Spleen (tissue), 11 donors: ENCODE measurements at regions not wholly inside any gene's neighbourhood (a gene's known extent, or its start where the extent isn't known, plus 50 kb on each side); places are given as distances from the start of the nearest gene placed in this dataset.

Experiments
- DNase-seq: peaks from one replicate; pipeline ENCODE4 v3.0.0-alpha.2; 2020
- H3K27ac ChIP-seq, 8 donors: fragments of 200-600 bp; sonication (generic) in 7 of 8; 1 replicate in 4 of 8; 2 replicates in 4 of 8; pipeline versions ENCODE4 v1.5.0 to v1.8.0; 2016 to 2021; ENCODE audit warnings: inconsistent platforms in 4 of 8, mild to moderate bottlenecking in 4 of 8, moderate library complexity in 1 of 8
- H3K27me3 ChIP-seq, 7 donors: fragments of 200-600 bp; sonication (generic) in 6 of 7; replicated peaks in 1 of 7; 1 replicate in 4 of 7; 2 replicates in 3 of 7; pipeline versions ENCODE4 v1.5.0 to v1.8.0; 2016 to 2021; ENCODE audit warnings: inconsistent platforms in 3 of 7, mild to moderate bottlenecking in 1 of 7
- H3K36me3 ChIP-seq, 6 donors: fragments of 200-600 bp; sonication (generic) in 5 of 6; 1 replicate in 4 of 6; 2 replicates in 2 of 6; pipeline versions ENCODE4 v1.5.0 to v1.8.0; 2016 to 2021; ENCODE audit warnings: inconsistent platforms in 2 of 6
- H3K4me1 ChIP-seq, 6 donors: fragments of 200-600 bp; sonication (generic) in 5 of 6; 1 replicate in 3 of 6; 2 replicates in 3 of 6; pipeline versions ENCODE4 v1.5.0 to v1.8.0; 2016 to 2021; ENCODE audit warnings: inconsistent platforms in 3 of 6
- H3K4me3 ChIP-seq, 8 donors: fragments of 200-600 bp; sonication (generic) in 7 of 8; 1 replicate in 4 of 8; 2 replicates in 4 of 8; pipeline versions ENCODE4 v1.5.0 to v1.8.0; 2016 to 2021; ENCODE audit warnings: inconsistent platforms in 4 of 8, mild to moderate bottlenecking in 4 of 8, moderate library complexity in 2 of 8
- H3K9me3 ChIP-seq, 8 donors: fragments of 200-600 bp; sonication (generic) in 7 of 8; 1 replicate in 4 of 8; 2 replicates in 4 of 8; pipeline versions ENCODE4 v1.5.0 to v1.8.0; 2016 to 2021; ENCODE audit warnings: inconsistent platforms in 4 of 8
- CTCF ChIP-seq, 11 experiments: fragments of 200-600 bp in 7 of 11; fragments of 450-650 bp in 4 of 11; sonication (generic) in 4 of 11; IDR thresholded peaks in 8 of 11; conservative IDR thresholded peaks in 3 of 11; 1 replicate in 7 of 11; 2 replicates in 4 of 11; pipeline versions ENCODE4 v1.4.0 to v1.8.0; 2016 to 2021; ENCODE audit warnings: antibody characterized with exemption in 11 of 11, inconsistent platforms in 4 of 11, mild to moderate bottlenecking in 1 of 11
- POLR2A ChIP-seq, 3 donors: fragments of 450-650 bp; IDR thresholded peaks; one replicate each; pipeline ENCODE4 v1.5.1; 2017; ENCODE audit warnings: antibody characterized with exemption in 3 of 3, mild to moderate bottlenecking in 1 of 3
- POLR2AphosphoS5 ChIP-seq, 3 donors: sonication (generic); formaldehyde crosslinking; IDR thresholded peaks; one replicate each; pipeline ENCODE4 v1.5.1; 2017; ENCODE audit warnings: antibody characterized with exemption in 3 of 3
- WGBS, 5 donors: extraction: QIAGEN DNeasy Blood & Tissue Kit in 3 of 5; methylation state at CpG; one replicate each; pipeline versions ENCODE4 v1.1.5 to v1.1.7; 2013 to 2018; 5-methylcytosine and 5-hydroxymethylcytosine counted together
- intact Hi-C: fragments of 100-400 bp; cut with DNase I; formaldehyde crosslinking; loops from one replicate; pipeline ENCODE4 v1.15.0; 2023; ENCODE audit warnings: low total_unique reads
- donor health status: healthy with polysubstance abuse.
- donor health status: DM: no; HTN: no; CAD: no; lungs with moderate emphysema.
- donor health status: DM: no; HTN: no; CAD: no.
- donor health status: Bipolar disorder and iron deficiency.
- donor health status: healthy.
- donor health status: DM: no; HTN: no; CAD: no.
- donor health status: DM: yes; HTN: yes; CAD: no.

DNA sequence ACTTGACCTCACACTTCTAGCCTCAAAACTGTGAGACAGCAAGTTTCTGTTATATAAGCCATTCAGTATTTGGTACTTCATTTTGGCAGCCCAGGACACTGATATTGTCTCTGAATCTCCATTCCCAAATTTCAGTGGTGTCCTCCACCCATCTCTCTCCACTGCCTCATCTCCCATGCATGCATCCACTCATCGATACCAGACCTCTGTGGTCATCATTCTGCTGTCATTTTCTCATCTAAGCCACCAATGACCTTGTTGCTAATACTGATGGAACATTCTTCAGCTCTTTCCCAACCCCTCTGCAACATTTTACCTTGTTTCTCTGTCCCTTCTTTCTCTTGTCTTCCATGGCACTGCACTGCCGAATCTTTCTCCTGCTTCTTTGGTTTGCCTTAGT lies 221.8 kb downstream of the SNX18 start:
- DNase-seq = no peak
- Histone ChIP-seq H3K4me1 (peaks cover 9 to 52% (median 23%) of the 10 kb centered on the region in 6 donors), H3K36me3 (no peaks in the 10 kb centered on the region), H3K4me3 (no peak overlapping the region), H3K27ac (no peak overlapping the region), H3K9me3 (no peaks in the 10 kb centered on the region), H3K27me3 (no peaks in the 10 kb centered on the region)
- TF ChIP-seq CTCF (IDR thresholded peaks at IDR 0.05 in 8 of 11, conservative IDR thresholded peaks at IDR 0.05 in 3 of 11) (no peak), POLR2AphosphoS5 (IDR thresholded peaks at IDR 0.05) (no peak), POLR2A (IDR thresholded peaks at IDR 0.05) (no peak)
- intact Hi-C loops = no loop called here
- WGBS, 5 donors = 92 to 98% (median 94%) methylated on average over 2 of the region's 2 CpGs

DNA sequence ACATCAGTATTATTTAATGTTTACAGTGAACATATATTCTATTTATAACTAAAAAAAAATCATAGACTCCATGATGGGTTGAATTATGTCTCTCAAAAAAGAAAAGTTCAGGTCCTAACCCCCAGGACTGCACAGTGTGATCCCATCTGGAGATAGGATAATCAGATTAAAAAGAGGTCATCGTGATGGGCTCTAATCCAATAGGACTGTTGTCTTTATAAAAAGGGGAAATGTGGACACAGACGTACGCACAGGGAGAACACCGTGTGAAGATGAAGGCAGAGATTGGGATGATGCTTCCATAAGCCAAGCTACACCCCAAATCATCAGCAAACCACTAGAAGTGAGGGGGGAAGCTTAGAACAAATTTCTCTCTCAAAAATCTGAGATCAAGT lies 221.4 kb downstream of the SNX18 start:
- Histone ChIP-seq H3K27me3 (no peaks in the 10 kb centered on the region), H3K27ac (no peak overlapping the region), H3K9me3 (no peaks in the 10 kb centered on the region), H3K4me1 (peaks cover 5 to 48% (median 19%) of the 10 kb centered on the region in 6 donors), H3K36me3 (no peaks in the 10 kb centered on the region), H3K4me3 (no peak overlapping the region)
- TF ChIP-seq CTCF (IDR thresholded peaks at IDR 0.05 in 8 of 11, conservative IDR thresholded peaks at IDR 0.05 in 3 of 11) (no peak), POLR2AphosphoS5 (IDR thresholded peaks at IDR 0.05) (no peak), POLR2A (IDR thresholded peaks at IDR 0.05) (no peak)
- WGBS, 5 donors = 83 to 93% (median 89%) methylated on average over 4 of the region's 4 CpGs
- DNase-seq = no peak
- intact Hi-C loops = no loop called here

GRCh38 chr5:54738118-54738972 lies 220.8 kb downstream of the SNX18 start:
- intact Hi-C loops = no loop called here
- WGBS, 5 donors = 61 to 68% (median 67%) methylated on average over 6 of the region's 6 CpGs
- TF ChIP-seq POLR2AphosphoS5 (IDR thresholded peaks at IDR 0.05) (peak in 2 of 3 donors; percentile 60 to 69), POLR2A (IDR thresholded peaks at IDR 0.05) (no peak)
- H3K9me3 ChIP-seq = no peaks in the 10 kb centered on the region
- peak; percentile 84 for DNase-seq
- peaks cover 0 to 42% (median 13%) of the 10 kb centered on the region in 6 donors for H3K4me1 ChIP-seq
- H3K27ac ChIP-seq = peak overlapping the region in 5 of 8 donors; percentile 17 to 74 (median 56)
- peak overlapping the region in 1 of 8 donors; percentile 40 for H3K4me3 ChIP-seq
- H3K36me3 ChIP-seq = no peaks in the 10 kb centered on the region
- no peaks in the 10 kb centered on the region for H3K27me3 ChIP-seq

DNA sequence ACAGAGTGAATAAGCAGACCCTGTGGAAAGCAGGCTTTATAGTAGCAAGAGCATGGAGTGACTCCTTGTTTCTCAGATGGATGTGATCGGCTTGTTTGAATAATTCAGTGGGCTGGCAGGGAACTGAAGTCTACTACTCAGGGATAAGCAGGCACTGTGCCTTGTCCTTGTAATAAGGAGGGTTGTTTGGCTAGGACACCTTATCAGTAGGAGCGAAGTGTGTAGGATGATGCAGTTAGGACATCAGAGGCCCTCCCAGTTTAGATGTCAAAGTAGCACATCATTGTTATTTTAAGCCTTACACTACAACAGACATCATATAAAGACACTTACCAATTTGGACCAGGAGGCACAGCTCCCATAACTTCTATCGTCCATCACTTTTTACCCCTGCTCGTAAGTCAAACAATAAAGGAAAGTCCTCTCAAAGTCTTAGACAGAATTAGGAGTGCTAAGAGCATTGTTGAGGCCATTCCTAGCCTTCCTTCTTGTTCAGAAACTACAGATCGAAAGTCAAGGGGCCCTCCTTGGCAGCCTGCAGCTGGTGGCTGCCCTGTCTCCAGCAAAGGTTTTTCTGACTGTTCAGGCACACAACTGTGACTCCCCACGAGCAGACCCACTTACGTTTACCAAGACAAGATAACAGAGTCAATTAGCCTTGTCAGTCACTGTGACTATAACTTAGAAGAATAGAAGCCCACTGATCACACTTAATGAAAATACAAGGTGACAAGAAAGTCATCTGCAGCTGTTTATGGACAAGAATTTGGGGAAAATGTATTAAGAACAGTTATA lies 218.6 kb downstream of the SNX18 start:
- no peak for TF ChIP-seq POLR2A (IDR thresholded peaks at IDR 0.05)
- no peak for TF ChIP-seq CTCF (IDR thresholded peaks at IDR 0.05 in 8 of 11, conservative IDR thresholded peaks at IDR 0.05 in 3 of 11)
- TF ChIP-seq POLR2AphosphoS5 (IDR thresholded peaks at IDR 0.05) = no peak
- DNase-seq = no peak

More for the DNA sequence above, 218.6 kb downstream of the SNX18 start:
- Histone ChIP-seq H3K9me3 (no peaks in the 10 kb centered on the region), H3K4me1 (peaks cover 0 to 23% (median 5%) of the 10 kb centered on the region in 6 donors), H3K4me3 (peak overlapping the region in 2 of 8 donors; percentile 1 to 12), H3K36me3 (no peaks in the 10 kb centered on the region), H3K27me3 (no peaks in the 10 kb centered on the region), H3K27ac (peak overlapping the region in 1 of 8 donors; percentile 17)
- intact Hi-C loops = no loop called here
- 92 to 97% (median 94%) methylated on average over 7 of the region's 7 CpGs for WGBS, 5 donors
